Left lung (tissue), 4 donors: ENCODE measurements at regions not wholly inside any gene's neighbourhood (a gene's known extent, or its start where the extent isn't known, plus 50 kb on each side); places are given as distances from the start of the nearest gene placed in this dataset.

Experiments
- ATAC-seq: fragments of 200-7000 bp; cut with Tn5 transposase; one replicate; pipeline ENCODE4 v1.9.1; 2020; ENCODE audit warnings: moderate library complexity
- DNase-seq, 4 donors: peaks; one replicate each; pipeline ENCODE4 v3.0.0-alpha.2; 2013 to 2020
- H3K27ac ChIP-seq, 2 donors: fragments of 200-600 bp; sonication (generic) in 1 of 2; one replicate each; pipeline versions ENCODE4 v1.5.0 to v1.8.0; 2020 to 2021
- H3K27me3 ChIP-seq, 2 donors: fragments of 200-600 bp; sonication (generic) in 1 of 2; one replicate each; pipeline versions ENCODE4 v1.5.0 to v1.8.0; 2020 to 2021
- H3K36me3 ChIP-seq, 2 donors: fragments of 200-600 bp; sonication (generic) in 1 of 2; one replicate each; pipeline versions ENCODE4 v1.5.0 to v1.8.0; 2020 to 2021
- H3K4me1 ChIP-seq, 2 donors: fragments of 200-600 bp; one replicate each; pipeline ENCODE4 v1.8.0; 2021
- H3K4me3 ChIP-seq, 2 donors: fragments of 200-600 bp; sonication (generic) in 1 of 2; one replicate each; pipeline versions ENCODE4 v1.5.0 to v1.8.0; 2020 to 2021; ENCODE audit warnings: mild to moderate bottlenecking in 1 of 2
- H3K9me3 ChIP-seq, 2 donors: fragments of 200-600 bp; sonication (generic) in 1 of 2; one replicate each; pipeline versions ENCODE4 v1.5.0 to v1.8.0; 2020 to 2021
- intact Hi-C, 2 donors: fragments of 100-400 bp; cut with DNase I; formaldehyde crosslinking; loops; one replicate each; pipeline versions ENCODE4 v1.11.2 to v1.14.2; 2022
- TF ChIP-seq, protein P1 (sequence below), 2 donors: fragments of 200-600 bp; sonication (generic) in 1 of 2; IDR thresholded peaks; one replicate each; pipeline versions ENCODE4 v1.5.0 to v1.8.0; 2021; ENCODE audit warnings: antibody characterized with exemption in 2 of 2
- donor health status: DM: no; HTN: yes; CAD: no.
- donor health status: DM: no; HTN: no; CAD: no.

DNA sequence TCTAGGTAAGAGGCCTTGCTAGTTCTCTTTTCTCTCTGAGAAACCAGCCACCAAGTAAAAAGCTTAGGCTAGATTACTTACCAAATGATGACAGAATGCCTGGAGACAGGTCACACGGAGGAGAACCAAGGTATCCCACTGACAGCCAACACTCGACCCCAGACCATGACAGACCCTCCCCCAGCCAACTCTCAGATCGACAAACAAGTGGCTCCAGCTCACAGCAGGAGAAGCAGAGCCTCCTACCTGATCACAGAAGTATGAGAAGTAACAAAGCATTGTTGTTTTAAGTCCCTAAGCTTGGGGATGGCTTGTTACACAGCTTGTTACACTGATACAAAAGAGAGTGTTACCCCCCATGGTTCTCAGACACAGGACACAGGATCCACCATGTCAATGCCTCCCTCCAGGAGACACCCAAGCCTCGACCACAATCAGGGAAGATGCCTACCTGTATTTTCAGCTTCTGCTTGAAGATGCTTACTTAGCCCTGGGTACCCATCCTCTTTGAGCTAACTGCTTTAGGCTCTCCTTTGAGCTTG is 423.8 kb upstream of the JARID2 start:
- Histone ChIP-seq H3K4me3 (no peak overlapping the region), H3K9me3 (no peaks in the 10 kb centered on the region), H3K4me1 (peaks cover 0 to 3% of the 10 kb centered on the region in 2 donors), H3K27me3 (no peaks in the 10 kb centered on the region), H3K27ac (no peak overlapping the region), H3K36me3 (no peaks in the 10 kb centered on the region)
- ATAC-seq, result no peak
- TF ChIP-seq, protein P1, sequence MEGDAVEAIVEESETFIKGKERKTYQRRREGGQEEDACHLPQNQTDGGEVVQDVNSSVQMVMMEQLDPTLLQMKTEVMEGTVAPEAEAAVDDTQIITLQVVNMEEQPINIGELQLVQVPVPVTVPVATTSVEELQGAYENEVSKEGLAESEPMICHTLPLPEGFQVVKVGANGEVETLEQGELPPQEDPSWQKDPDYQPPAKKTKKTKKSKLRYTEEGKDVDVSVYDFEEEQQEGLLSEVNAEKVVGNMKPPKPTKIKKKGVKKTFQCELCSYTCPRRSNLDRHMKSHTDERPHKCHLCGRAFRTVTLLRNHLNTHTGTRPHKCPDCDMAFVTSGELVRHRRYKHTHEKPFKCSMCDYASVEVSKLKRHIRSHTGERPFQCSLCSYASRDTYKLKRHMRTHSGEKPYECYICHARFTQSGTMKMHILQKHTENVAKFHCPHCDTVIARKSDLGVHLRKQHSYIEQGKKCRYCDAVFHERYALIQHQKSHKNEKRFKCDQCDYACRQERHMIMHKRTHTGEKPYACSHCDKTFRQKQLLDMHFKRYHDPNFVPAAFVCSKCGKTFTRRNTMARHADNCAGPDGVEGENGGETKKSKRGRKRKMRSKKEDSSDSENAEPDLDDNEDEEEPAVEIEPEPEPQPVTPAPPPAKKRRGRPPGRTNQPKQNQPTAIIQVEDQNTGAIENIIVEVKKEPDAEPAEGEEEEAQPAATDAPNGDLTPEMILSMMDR (IDR thresholded peaks at IDR 0.05), result no peak
- intact Hi-C loops, result no loop called here
- DNase-seq, result no peak

DNA sequence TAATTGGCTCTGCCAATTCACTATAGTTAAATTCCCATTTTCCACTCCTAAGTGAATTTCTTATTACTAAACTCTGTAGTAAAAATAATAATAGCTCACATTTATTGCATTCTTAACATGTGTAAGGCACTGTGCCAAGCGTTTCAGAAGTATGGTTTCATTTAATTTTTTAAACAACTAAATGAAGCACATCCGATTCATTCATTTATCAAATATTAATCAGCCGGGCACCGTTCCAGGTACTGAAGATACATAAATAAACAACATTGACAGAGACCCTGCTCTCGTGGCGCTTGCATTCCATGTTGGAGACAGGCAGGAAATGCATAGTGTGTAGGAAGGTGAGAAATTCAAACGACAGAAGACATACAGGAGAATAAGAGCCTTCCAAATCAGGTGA is 423.2 kb upstream of the JARID2 start:
- ATAC-seq (no peak), DNase-seq (no peak)
- Histone ChIP-seq H3K4me3 (no peak overlapping the region), H3K36me3 (no peaks in the 10 kb centered on the region), H3K27me3 (no peaks in the 10 kb centered on the region), H3K27ac (no peak overlapping the region), H3K9me3 (no peaks in the 10 kb centered on the region), H3K4me1 (peaks cover 0 to 9% of the 10 kb centered on the region in 2 donors)
- TF ChIP-seq, protein P1 (IDR thresholded peaks at IDR 0.05), result no peak
- intact Hi-C loops, result no loop called here

DNA sequence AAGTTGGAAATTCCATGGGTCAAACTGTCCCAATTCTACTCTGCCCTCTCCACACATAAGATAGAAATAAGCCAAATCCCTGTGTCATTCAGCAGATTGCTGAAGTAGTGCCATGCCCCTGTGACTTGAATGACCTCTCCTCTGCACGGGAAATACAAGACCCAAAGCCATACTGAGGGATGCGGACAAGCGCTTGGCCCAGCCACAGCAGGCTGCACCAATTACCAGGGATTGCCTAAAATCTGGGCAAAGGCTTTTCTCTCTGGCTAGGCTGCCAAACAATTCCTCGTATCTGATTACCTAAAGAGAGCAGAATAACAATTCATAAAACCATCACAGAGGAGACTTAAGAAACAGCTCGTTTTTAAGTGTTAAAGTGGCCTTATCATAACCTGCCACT is 421.8 kb upstream of the JARID2 start:
- TF ChIP-seq, protein P1 (IDR thresholded peaks at IDR 0.05), result no peak
- Histone ChIP-seq H3K27me3 (no peaks in the 10 kb centered on the region), H3K4me3 (no peak overlapping the region), H3K9me3 (no peaks in the 10 kb centered on the region), H3K36me3 (no peaks in the 10 kb centered on the region), H3K27ac (no peak overlapping the region), H3K4me1 (peaks cover 0 to 19% of the 10 kb centered on the region in 2 donors)
- DNase-seq, result no peak
- ATAC-seq, result no peak
- intact Hi-C loops, result no loop called here

DNA sequence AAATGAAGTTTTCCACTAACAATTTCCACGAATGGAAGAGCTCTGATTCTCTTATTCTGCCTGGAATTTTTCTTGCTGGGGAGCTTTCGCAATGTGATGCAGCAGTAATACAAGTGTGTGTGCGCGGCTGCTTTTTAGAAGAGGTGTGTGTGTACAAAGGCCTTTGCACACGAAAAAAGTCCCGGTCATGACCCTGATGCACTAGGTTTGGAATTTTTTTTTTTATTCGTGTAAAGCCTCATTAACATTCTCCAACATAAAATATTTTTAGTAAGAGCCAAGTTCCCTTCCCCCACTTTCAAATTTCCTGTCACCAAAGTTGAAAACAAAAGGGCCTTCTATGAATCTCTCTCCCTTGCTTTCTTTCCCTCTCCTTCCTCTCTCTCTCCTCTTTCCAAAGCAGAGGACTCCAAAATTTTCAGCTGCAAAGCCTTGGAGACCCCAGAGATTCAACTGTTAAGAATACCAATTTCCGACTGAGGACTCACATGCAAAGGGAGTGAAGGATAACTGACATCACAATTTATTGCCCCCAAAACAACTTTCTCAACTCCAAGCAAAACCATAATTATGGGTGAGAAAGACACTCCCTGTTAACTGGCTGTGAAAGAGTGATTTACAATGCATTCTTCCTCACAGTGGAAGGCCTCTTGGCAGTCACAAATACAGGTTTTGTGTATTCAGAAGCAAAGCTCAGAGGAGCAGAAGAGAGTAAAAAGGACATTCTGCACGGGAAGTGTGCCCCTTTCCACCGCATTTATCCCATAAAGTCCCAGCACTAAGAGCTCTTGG is 421.2 kb upstream of the JARID2 start:
- Histone ChIP-seq H3K4me3 (no peak overlapping the region), H3K27me3 (no peaks in the 10 kb centered on the region), H3K4me1 (peaks cover 0 to 19% of the 10 kb centered on the region in 2 donors), H3K36me3 (no peaks in the 10 kb centered on the region), H3K9me3 (no peaks in the 10 kb centered on the region), H3K27ac (no peak overlapping the region)
- DNase-seq (no peak), ATAC-seq (no peak)
- intact Hi-C loops, result no loop called here
- TF ChIP-seq, protein P1 (IDR thresholded peaks at IDR 0.05), result no peak

DNA sequence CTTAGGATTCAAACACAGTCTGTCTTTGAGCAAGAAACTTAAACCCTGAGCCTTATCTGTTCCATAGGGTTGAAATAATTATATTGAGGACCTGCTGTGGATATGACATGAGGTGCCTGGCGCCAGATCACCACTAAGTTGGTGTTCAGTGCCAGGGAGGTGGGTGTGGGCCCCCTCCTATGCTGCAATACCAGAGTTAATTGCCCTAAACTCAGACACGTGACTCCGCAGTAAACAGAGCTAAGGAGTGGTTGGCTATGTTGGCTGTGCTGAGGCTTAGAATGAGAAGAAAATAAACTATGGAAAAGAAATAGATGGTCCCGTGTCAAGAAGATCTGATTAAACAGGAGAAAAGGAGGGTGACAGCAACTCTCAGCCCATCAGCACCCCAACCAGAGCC is 419.4 kb upstream of the JARID2 start:
- H3K27me3 ChIP-seq, result no peaks in the 10 kb centered on the region
- no peak overlapping the region for H3K27ac ChIP-seq
- H3K4me3 ChIP-seq, result no peak overlapping the region
- H3K36me3 ChIP-seq, result no peaks in the 10 kb centered on the region
- no peak for ATAC-seq
- TF ChIP-seq, protein P1 (IDR thresholded peaks at IDR 0.05), result no peak
- no peak for DNase-seq
- H3K9me3 ChIP-seq, result no peaks in the 10 kb centered on the region
- peaks cover 0 to 19% of the 10 kb centered on the region in 2 donors for H3K4me1 ChIP-seq
- intact Hi-C loops, result no loop called here
